Erythroblast (primary cell): ENCODE measurements at regions not wholly inside any gene's neighbourhood (a gene's known extent, or its start where the extent isn't known, plus 50 kb on each side); places are given as distances from the start of the nearest gene placed in this dataset.

ENCODE experiments used
- GATA1 ChIP-seq: IDR thresholded peaks from 2 replicates; pipeline ENCODE4 v1.6.1; 2011; ENCODE audit warnings: low read depth, mild to moderate bottlenecking, control low read depth, low read length, moderate library complexity
- POLR2A ChIP-seq: IDR thresholded peaks from 2 replicates; pipeline ENCODE4 v1.6.1; 2011; ENCODE audit warnings: mild to moderate bottlenecking, low read length

GRCh38 chr5:104352954-104353353, 790.4 kb upstream of the NUDT12 start:
- no peak for TF ChIP-seq POLR2A
- TF ChIP-seq GATA1, result no peak
